ENCODE measurements at regions not wholly inside any gene's neighbourhood (a gene's known extent, or its start where the extent isn't known, plus 50 kb on each side); places are given as distances from the start of the nearest gene placed in this dataset.

- intact Hi-C loops (cut with micrococcal nuclease) = no loop called here
Observed at GRCh38 chr1:56278061-56278460, 301.3 kb downstream of the PLPP3 start.

GRCh38 chr1:56268519-56269140, 310.7 kb downstream of the PLPP3 start:
- Mint-ChIP-seq H3K36me3 (no peaks in the 10 kb centered on the region), H3K4me3 (no peak overlapping the region), H3K27me3 (ENCODE audit: low read depth in 3 of 3) (peaks cover 1 to 10% (median 3%) of the 10 kb centered on the region in 3 donors), H3K27ac (no peak overlapping the region), H3K9me3 (peaks cover 0 to 11% (median 0%) of the 10 kb centered on the region in 7 donors), H3K4me1 (peaks cover 5% of the 10 kb centered on the region)
- Histone ChIP-seq H2AFZ (ENCODE audit: insufficient read depth, low read depth, low read length, poor library complexity, severe bottlenecking) (no peak overlapping the region), H3K9ac (ENCODE audit: insufficient read depth, low read length, poor library complexity, severe bottlenecking) (no peak overlapping the region), H3K27me3 (ENCODE audit: control insufficient read depth in 2 of 2, insufficient read depth in 2 of 2, low read length in 2 of 2) (peaks cover 0 to 2% of the 10 kb centered on the region in 2 donors), H3K4me2 (replicated peaks; ENCODE audit: extremely low read depth, low read length, poor library complexity, severe bottlenecking) (no peak overlapping the region), H3K9me3 (replicated peaks in 1 of 2; ENCODE audit: control insufficient read depth in 1 of 2, insufficient read depth in 1 of 2, low read length in 2 of 2) (no peaks in the 10 kb centered on the region), H3K36me3 (replicated peaks in 1 of 2; ENCODE audit: control insufficient read depth in 1 of 2, insufficient read depth in 2 of 2, low read length in 2 of 2) (no peaks in the 10 kb centered on the region), H3K4me1 (ENCODE audit: control insufficient read depth in 1 of 2, insufficient read depth in 2 of 2, low read length in 2 of 2) (no peaks in the 10 kb centered on the region), H3K4me3 (replicated peaks in 1 of 3; ENCODE audit: low read depth in 2 of 3, low read length in 3 of 3) (no peak overlapping the region), H3K27ac (ENCODE audit: low read depth in 1 of 2, low read length in 2 of 2) (no peak overlapping the region), H3K79me2 (ENCODE audit: insufficient read depth, low read length) (no peaks in the 10 kb centered on the region), H4K20me1 (ENCODE audit: insufficient read depth, low read length) (no peaks in the 10 kb centered on the region)
- DNase-seq = no peak
- WGBS (ENCODE audit: insufficient coverage) = no CpG with 5 or more reads among the region's 7 CpGs
- intact Hi-C loops (cut with micrococcal nuclease) = no loop called here
- TF ChIP-seq CTCF (IDR thresholded peaks at IDR 0.05) = no peak

More at GRCh38 chr1:56278061-56278460, 301.3 kb downstream of the PLPP3 start:
- H3K36me3 Mint-ChIP-seq = no peaks in the 10 kb centered on the region
- no peak overlapping the region for H2AFZ ChIP-seq (ENCODE audit: insufficient read depth, low read depth, low read length, poor library complexity, severe bottlenecking)
- peaks cover 0 to 4% (median 0%) of the 10 kb centered on the region in 3 donors for H3K27me3 Mint-ChIP-seq (ENCODE audit: low read depth in 3 of 3)
- H3K79me2 ChIP-seq (ENCODE audit: insufficient read depth, low read length) = no peaks in the 10 kb centered on the region
- H4K20me1 ChIP-seq (ENCODE audit: insufficient read depth, low read length) = no peaks in the 10 kb centered on the region
- H3K4me2 ChIP-seq (replicated peaks; ENCODE audit: extremely low read depth, low read length, poor library complexity, severe bottlenecking) = no peak overlapping the region
- no peaks in the 10 kb centered on the region for H3K4me1 ChIP-seq (ENCODE audit: control insufficient read depth in 1 of 2, insufficient read depth in 2 of 2, low read length in 2 of 2)
- WGBS (ENCODE audit: insufficient coverage) = no CpG with 5 or more reads among the region's 3 CpGs
- H3K9me3 ChIP-seq (replicated peaks in 1 of 2; ENCODE audit: control insufficient read depth in 1 of 2, insufficient read depth in 1 of 2, low read length in 2 of 2) = no peaks in the 10 kb centered on the region
- H3K27me3 ChIP-seq (ENCODE audit: control insufficient read depth in 2 of 2, insufficient read depth in 2 of 2, low read length in 2 of 2) = no peaks in the 10 kb centered on the region
- no peak for DNase-seq
- H3K4me3 Mint-ChIP-seq = no peak overlapping the region
- no peaks in the 10 kb centered on the region for H3K36me3 ChIP-seq (replicated peaks in 1 of 2; ENCODE audit: control insufficient read depth in 1 of 2, insufficient read depth in 2 of 2, low read length in 2 of 2)
- H3K4me1 Mint-ChIP-seq = no peaks in the 10 kb centered on the region
- no peak for TF ChIP-seq CTCF (IDR thresholded peaks at IDR 0.05)
- peaks cover 0 to 11% (median 3%) of the 10 kb centered on the region in 7 donors for H3K9me3 Mint-ChIP-seq
- no peak overlapping the region for H3K27ac ChIP-seq (ENCODE audit: low read depth in 1 of 2, low read length in 2 of 2)
- peak overlapping the region in 1 of 7 donors; percentile 27 for H3K27ac Mint-ChIP-seq
- H3K4me3 ChIP-seq (replicated peaks in 1 of 3; ENCODE audit: low read depth in 2 of 3, low read length in 3 of 3) = no peak overlapping the region
- no peak overlapping the region for H3K9ac ChIP-seq (ENCODE audit: insufficient read depth, low read length, poor library complexity, severe bottlenecking)

All from CD14-positive monocyte (primary cell).